Neural cell (in vitro differentiated cells): ENCODE measurements at regions not wholly inside any gene's neighbourhood (a gene's known extent, or its start where the extent isn't known, plus 50 kb on each side); places are given as distances from the start of the nearest gene placed in this dataset.

Source experiments
- EP300 ChIP-seq: fragments of 450-650 bp; conservative IDR thresholded peaks from 2 replicates; pipeline ENCODE4 v1.6.1; 2014; ENCODE audit warnings: antibody characterized with exemption, mild to moderate bottlenecking, moderate library complexity; ENCODE audit not compliant: poor library complexity, severe bottlenecking
- EZH2 ChIP-seq: fragments of 200-600, 300-800 bp; shearing (Covaris generic), sonication (generic); IDR thresholded peaks from 2 replicates; pipeline ENCODE4 v1.6.1; 2014; ENCODE audit warnings: antibody characterized with exemption, low read length, borderline replicate concordance, mild to moderate bottlenecking; ENCODE audit not compliant: insufficient read depth, poor library complexity, severe bottlenecking
- POLR2AphosphoS5 ChIP-seq: IDR thresholded peaks from 2 replicates; pipeline ENCODE4 v1.6.1; 2012
- RAD21 ChIP-seq: fragments of 450-650 bp; conservative IDR thresholded peaks from 2 replicates; pipeline ENCODE4 v1.6.1; 2014; ENCODE audit warnings: antibody characterized with exemption, mild to moderate bottlenecking, moderate library complexity
- REST ChIP-seq: IDR thresholded peaks from 2 replicates; pipeline ENCODE4 v1.6.1; 2012; ENCODE audit warnings: borderline replicate concordance
- SMC3 ChIP-seq: fragments of 450-650 bp; conservative IDR thresholded peaks from 2 replicates; pipeline ENCODE4 v1.6.1; 2014; ENCODE audit warnings: antibody characterized with exemption, mild to moderate bottlenecking, moderate library complexity; ENCODE audit not compliant: poor library complexity
- TAF1 ChIP-seq: IDR thresholded peaks from 2 replicates; pipeline ENCODE4 v1.6.1; 2012; ENCODE audit warnings: low read depth
- TF ChIP-seq, protein P1 (sequence below): fragments of 450-650 bp; IDR thresholded peaks from 2 replicates; pipeline ENCODE4 v1.5.1; 2014; ENCODE audit warnings: antibody characterized with exemption, mild to moderate bottlenecking, moderate library complexity; ENCODE audit not compliant: poor library complexity, severe bottlenecking

DNA sequence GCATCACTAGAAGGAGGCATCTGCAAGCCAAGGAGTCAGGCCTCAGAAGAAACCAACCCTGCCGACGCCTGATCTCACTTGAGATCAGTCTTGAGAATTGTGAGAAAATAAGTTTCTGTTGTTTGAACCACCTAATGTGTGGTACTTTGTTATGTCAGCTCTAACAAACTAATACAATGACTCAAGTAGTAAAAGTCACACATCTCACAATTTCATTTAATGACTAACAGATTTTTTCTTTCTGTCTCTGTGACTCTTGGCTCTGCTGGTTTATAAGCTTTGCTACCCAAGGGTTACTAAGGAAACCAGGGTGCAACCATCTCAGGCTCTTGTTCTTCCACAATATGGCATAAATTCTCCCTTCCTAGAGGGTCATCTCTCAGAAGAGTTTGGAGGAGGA lies 315.8 kb upstream of the GRAMD2B start:
- TF ChIP-seq, protein P1, sequence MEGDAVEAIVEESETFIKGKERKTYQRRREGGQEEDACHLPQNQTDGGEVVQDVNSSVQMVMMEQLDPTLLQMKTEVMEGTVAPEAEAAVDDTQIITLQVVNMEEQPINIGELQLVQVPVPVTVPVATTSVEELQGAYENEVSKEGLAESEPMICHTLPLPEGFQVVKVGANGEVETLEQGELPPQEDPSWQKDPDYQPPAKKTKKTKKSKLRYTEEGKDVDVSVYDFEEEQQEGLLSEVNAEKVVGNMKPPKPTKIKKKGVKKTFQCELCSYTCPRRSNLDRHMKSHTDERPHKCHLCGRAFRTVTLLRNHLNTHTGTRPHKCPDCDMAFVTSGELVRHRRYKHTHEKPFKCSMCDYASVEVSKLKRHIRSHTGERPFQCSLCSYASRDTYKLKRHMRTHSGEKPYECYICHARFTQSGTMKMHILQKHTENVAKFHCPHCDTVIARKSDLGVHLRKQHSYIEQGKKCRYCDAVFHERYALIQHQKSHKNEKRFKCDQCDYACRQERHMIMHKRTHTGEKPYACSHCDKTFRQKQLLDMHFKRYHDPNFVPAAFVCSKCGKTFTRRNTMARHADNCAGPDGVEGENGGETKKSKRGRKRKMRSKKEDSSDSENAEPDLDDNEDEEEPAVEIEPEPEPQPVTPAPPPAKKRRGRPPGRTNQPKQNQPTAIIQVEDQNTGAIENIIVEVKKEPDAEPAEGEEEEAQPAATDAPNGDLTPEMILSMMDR, result no peak
- TF ChIP-seq TAF1 (no peak), EP300 (no peak), SMC3 (no peak), POLR2AphosphoS5 (no peak), EZH2 (no peak), REST (no peak), RAD21 (no peak)
